ENCODE measurements at regions not wholly inside any gene's neighbourhood (a gene's known extent, or its start where the extent isn't known, plus 50 kb on each side); places are given as distances from the start of the nearest gene placed in this dataset.

DNA sequence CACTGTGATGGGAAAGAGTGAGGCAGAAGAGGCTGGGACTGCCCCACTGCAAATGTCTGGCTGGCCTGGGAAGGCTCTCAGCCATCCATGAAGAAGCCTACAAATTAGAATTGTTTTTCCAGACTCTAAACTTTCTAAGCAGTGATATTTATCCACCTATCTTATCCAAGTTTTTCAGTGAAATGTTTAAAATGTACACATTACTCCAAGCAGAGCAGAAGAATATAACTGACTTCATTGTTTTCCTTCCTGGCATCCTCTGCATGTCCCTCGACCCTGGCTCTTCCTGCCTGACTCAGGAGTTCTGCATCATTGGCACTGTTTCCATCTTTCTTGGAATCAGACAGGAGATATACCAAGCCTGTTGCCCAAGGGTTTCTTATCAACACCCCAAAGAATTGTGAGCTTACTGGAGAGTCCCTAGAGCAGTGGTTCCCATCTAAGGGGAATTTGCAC lies 401.5 kb upstream of the PROK2 start:
- no peak for DNase-seq

DNA sequence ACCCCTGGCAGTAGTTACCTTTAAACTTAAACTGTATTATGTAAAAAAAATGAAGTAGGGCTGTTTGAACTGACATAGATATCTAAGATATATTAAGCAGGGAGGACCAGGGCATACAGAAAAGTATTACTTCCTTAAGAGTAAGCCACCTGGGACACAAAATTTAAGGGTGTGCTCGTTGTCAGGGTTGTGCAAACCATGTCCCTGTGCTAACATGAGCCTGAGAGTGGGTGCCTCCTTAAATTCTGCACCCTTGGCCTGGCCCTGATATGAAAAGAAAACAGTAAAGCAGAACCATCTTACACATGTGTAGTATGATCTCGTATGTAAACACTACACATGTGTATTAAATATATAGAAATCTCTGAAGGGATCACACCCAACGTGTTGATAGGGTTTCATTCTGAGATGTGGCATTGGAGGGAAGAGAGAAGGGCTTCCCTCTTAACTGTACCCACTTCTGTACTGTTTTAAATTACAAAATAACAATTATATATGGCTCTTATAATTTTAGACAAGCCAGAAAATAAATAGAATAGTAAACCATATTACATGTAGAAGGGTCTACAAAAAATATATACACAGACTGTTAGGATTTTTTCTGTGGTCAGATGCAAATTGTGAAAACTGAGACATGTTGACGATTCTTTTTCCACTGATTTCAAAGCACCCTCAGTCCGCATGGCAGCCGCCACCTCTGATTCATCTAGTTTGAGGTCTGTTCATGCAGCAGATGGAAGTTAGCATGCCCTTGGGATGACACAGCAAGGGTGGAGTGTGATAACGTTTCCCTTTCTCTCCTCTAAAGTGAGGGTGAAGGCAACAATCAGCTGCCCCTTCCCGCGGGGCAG lies 400.8 kb upstream of the PROK2 start:
- no peak for DNase-seq

DNA sequence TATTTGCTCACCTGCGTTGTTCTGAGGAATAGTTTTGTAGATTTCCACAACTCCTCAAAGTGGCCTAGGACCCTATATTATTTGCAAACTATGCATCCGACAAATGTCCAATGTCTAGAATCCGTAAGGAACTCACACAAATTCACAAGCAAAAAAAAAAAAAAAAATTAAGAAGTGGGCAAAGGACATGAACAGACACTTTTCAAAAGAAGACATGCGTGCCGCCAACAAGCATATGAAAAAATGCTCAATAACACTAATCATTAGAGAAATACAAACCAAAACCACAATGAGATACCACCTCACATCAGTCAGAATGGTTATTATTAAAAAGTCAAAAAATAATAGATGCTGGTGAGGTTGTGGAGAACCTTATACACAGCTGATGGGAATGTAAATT lies 398.5 kb upstream of the PROK2 start:
- DNase-seq, result no peak

DNA sequence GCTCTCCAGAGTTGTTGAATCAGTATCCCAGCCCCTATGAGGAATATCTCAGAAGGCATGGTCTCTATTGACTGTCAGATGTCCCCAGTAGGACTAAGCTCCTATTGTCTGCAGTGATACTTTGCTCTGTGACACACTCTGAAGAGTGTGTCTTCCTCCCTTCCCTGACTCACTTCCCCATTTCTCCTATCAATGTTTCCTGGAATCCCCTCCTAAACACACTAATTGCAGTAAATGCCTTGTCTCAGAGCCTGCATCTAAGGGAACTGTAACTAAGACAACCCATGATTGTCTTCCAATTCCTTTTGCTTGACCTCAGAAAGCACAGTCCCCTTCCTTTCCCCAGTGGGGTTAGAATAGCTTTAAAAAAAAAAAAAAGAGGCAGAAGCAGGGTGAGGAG lies 397.3 kb upstream of the PROK2 start:
- no peak for DNase-seq

DNA sequence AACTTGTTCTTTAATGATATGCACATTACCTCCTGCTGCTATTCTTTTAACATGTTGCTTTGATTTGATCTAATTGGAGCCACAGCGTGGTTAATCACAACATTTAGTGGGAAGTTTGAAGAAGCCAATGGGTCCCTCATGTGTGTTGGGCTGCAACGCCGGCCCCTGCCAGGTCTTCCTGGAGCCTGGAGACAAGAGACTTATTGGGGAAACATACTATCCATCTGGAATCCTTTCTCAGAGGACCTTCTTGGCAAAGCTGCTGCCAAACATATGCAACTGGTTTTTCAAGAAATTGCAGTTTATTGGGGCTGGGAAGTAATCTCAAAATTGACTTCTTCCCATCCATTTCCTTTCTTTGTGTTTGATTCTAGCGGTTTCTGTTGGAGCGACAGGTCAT lies 396.3 kb upstream of the PROK2 start:
- DNase-seq, result no peak

DNA sequence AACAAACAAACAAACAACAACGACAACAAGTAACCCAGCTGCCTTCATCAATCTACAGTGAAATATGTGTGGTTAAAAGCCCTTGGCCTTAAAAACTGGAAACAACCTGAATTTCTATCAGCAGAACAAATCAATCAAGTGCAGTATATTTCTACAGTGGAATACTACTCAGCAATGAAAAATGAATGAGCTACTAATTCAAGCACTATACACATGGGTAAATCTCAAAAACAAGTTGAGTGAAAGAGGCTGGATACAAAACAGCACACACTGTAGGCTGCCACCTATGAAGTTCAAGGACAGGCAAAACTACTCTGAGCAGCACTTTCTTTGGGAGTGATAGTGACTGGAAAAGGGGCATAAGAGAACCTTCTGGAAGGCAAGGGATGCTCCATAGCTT lies 395.5 kb upstream of the PROK2 start:
- no peak for DNase-seq

DNA sequence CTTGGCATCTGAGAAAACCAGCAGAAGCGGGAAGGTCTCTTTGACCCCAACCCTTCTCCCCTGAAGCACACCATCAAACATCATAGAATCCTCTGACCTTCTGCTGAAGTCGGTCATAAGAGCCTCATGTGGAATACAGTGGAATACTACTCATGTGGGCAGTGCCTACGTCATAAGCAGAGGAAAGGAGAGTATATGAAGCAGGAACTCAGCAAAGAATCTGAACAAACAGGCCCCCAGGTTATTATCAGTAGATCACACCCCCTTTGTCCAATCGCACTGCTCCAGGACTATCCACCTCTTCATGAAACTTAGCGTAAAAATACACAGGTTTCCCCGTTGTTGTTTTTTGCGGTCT lies 394.1 kb upstream of the PROK2 start:
- DNase-seq, result no peak

DNA sequence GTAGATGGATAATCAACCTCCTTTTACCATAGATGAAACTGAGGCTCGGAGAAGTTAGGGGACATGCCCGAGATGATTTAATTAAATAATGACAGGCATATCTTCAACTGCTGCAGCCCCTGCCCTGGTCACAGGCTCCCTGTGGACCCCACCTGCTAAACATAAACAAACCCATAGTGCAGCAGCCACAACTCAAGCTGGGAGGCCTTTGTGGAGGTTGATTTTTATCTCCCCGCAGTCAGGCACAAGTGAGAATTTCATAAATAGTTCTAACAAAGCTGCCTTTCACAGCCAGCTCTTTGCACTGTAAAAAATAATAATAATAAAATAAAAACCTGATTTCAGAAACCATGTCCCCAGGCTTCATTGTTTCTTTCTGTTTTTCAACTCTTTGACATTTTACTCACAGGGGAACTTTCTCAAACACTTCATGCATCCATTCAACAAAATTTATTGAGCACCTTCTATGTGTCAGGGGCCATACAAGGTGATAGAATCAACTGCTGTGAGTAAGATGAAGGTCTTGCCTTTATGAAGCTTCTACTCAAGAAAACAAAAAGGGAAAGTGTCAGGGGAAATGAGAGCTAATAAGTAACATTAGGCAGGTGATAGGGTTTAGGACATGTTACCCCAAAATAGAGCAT lies 393.6 kb upstream of the PROK2 start:
- DNase-seq, result no peak

DNA sequence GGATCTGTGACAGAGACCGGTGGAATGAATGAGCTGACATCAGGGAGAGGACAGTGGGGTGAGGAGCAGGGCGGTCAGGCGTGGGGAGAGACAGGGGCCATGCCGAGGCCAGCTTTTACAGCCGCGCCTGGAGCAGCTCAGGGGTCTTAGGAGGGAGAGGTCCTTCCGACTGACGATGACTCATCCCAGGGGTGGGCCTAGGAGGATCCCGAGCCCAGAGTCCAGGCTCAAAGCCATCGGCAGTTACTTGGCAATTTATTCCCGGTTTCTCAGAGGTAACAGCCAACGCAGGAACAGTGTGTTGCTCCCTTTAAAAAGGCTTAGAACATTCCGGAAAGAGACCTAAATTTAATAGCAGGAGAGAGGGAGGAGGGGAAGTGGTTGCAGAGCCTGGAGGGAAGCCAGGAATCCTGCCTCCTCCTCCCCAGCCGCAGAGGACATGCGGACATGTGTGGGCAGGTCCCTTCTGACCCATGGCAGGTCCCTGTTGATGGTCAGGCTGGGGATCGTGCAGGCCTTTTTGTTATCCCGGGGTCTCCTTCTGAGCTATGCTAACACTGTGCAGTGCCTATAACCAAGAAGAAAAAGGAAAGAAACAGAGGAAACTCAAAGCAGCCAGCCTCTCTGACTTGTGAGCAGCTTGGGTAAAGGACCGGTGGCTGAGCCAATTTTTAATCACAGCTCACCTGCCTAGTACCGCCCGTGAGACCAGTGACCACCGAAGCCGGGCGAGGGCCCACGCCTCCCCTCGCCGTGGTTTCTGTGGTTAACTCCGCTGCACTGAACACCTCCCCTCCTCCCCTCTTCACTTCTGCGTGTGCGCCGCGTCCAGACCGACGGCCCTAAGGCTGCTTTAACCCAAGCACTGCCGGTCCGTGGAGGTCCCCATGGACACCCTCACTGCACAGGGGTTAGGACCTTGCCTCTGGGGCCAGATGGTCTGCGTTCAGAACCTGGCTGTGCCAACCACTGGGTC lies 392.4 kb upstream of the PROK2 start:
- no peak for DNase-seq

DNA sequence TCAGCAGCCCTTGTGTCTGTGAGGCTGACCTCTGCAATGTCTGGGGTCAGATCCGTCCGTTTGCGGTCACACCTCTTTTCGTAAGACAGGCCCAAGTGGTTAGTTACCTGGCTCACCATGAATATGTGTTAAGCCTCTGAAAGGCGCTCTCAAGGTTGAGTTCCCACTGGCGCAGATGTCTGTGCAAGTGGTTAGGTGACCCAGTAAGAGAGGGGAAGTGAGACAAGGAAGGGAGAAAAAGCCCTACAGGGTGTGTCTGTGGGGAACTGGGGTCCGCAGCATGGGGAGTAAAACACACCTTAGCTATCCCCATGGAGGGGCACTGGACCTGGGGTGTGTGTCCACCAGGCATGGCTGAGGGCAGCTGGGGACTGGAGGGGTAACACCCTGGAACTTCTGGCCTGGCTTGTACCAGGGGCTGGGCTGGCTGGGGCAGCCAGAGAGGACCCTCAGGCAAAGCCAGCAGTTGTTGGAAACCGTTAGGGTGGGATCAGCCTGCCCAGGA lies 391.6 kb upstream of the PROK2 start:
- DNase-seq, result no peak

DNA sequence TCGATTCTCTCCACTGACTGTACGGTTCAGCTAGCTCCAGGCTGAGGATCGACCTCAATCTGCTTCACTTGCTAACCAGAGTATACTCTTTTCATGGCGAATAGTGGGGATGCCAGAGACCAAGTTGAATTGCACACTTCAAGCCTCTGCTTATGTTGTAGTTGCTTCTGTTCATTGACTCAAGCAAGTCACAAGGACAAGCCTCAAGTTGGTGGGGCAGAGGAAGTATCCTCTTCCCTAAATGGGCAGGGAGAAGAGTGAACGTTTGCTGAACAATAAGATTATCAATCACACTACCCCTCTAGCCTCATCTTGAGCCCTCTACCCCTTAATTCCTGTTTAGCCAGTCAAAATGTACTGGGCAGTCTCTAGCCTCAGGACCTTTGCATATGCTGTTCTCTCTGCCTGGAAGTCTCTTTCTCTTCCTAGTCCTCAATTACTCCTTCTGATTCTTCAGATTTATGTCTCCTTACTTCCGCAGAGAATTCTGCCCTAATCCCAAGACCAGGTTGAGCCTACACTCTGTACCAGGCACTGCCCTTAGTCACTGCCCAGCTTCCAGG lies 390.4 kb upstream of the PROK2 start:
- DNase-seq, result no peak

DNA sequence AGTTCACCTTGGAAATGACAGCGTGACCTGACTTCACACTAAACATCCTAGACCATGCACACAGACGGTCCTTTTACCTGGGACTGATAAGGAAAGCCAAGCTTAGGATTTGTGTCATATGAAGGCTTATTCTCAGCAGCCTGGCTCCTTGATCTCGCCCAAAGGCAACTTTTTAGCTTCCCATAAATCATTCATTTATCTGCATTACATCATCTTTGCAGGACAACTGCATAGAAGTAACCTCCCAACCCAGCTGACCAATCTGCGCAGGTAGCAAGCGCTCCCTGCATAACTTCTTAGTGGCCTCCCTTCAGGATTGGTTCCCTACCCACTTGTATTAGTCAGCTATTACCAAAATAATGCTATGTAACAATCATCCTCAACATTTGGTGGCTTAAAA lies 389.9 kb upstream of the PROK2 start:
- no peak for DNase-seq

DNA sequence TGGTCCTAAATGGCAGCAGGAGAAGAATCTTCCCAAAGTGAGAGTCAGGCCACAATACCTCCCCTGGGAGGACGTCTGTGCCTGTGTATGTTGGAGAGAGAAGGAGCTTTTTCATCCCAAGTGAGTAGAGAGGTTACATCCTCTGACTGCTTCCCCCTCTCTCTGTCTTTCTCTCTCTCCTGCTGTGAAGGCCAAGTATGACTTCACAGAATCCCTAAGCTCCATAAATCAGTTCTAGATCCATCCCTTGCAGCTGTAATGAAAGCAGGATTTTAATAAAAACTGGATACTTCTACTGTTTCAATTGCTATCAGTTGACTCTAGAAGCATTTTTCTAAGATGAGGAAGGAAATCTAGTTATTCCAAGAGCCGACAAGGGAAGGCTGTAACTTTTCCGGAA lies 389.1 kb upstream of the PROK2 start:
- DNase-seq, result no peak

DNA sequence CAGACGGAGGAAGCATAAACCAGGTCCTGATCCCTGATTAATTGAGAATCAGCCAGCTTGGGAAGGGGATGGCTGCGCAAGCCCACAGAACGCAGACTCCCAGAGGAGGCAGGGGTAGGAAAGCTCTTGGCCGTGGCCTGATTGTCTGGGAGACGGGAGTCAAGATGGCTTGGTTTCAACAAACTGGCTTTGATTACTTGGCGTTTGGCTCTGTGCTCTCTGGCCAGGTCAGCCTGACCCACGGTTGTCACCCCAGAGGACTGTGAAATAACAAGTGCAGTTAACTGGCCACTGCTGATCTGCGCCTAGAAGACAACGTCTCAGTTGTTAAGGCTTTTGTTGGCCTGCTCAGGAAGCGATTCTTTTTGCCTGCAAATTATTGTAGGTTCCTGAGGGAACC lies 387.0 kb upstream of the PROK2 start:
- no peak for DNase-seq

DNA sequence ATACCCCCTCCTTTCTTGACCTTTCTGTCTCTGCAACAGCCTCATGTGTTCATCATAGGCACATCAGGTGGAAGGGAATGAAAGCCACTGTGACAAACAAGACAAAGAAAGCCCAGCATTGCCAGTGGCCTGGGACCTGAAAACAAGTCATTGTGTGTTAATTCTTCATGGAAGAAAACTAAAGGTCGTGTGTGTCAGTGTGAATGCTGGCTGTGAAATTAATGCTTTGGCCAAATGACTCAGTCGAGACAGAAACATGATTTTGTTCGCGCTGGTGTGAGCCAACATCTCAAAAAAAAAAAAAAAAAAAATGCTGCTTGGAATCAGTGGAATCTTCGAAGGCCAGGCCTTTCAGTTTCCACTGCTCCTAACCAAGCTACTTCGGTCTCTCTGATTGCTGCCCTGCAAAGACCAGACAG lies 386.5 kb upstream of the PROK2 start:
- no peak for DNase-seq

DNA sequence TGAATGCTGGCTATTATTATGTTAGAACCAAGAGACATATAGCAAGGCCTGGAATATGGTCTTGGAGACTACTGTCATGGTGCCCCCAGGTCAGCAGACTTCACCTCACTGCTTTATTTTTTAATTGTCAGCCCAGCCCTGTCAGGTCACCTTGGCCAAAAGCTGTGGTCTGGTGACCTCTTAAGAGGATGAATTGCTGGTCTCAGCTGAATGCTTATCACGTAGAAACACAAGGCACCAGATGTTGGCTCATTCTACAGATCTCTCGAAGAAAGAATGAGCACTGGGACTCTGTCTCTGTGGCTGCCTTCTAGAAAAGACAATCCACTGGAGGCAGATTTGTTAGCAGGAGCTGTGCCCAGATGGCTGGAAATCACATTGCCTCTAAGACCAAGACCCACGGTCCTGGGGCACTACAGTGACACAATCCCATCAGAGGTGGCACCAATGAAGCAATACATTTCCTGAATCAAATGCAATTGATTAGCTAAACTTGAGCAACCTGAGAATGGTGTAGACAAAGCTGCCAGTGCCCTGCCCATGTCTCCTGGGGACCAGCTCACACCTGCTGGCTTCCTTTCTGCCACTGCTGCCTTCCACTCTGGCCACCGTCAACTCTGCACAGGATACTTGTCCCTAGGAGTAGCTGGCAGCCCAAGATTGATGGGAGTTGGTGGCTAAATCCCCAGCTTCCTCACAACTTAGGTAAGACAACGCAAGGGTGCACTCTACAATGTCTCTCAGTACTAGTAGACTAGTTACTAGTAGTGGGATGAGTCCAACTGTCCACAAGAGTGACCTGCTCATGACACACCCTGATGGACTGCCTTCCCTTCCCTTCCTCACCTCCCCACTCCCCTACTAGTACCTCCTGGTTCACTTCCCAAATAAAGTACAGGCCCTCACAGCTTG lies 384.9 kb upstream of the PROK2 start:
- no peak for DNase-seq

DNA sequence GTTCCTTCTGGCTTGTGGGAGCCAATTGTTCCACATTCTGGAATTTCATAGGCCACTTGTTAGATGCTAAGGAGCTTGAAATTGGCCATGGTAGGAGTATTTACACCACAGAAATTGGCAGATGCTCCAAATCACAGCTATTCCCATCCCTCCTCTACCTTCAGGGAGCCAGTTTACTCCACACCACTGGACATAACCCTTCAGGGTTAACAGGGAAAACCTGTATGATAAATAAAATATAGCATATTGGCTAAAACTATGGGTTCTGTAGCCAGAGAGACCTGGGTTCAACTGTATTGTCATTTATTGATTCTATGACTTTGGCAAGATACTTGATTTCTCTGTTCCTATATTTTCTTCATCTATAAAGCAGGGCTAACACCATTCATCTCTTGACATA lies 384.2 kb upstream of the PROK2 start:
- DNase-seq, result no peak

DNA sequence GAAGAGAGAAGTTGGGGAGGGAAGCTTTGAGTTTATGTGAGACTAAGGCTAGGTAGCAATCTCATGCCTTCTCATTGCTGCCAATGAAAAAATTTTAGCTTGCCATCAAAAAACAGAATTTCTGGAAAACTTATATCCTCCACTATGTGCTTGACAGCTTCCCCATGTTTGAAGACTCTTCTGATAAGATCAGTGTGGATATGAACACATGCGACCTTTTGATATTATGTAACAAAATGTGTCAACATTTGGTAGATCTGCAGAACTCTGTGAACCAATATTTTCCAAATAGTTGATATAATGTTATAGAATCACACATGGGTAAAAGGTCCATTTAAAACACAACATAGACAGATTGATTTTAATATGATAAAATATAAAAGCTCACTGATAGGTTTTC lies 380.9 kb upstream of the PROK2 start:
- DNase-seq, result no peak

DNA sequence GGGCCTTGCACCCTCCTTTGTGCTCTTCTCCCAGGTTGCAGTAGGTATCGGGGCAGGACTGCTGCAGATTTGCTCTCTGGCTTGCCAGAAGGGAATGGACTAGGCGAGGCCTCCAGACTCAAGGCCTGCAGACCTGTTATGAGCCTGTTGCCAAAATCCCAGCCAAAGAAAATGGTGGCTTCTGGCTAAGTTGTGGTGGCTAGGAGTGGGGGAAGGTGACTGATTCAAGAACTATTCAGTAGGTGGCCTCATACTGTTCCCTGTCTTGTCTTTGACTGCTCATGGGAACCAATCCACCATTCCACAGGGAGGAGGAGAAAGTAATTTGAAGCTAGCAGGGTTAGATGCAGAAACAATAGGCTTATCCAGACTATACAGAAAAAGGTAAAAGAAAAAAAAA lies 380.4 kb upstream of the PROK2 start:
- no peak for DNase-seq

DNA sequence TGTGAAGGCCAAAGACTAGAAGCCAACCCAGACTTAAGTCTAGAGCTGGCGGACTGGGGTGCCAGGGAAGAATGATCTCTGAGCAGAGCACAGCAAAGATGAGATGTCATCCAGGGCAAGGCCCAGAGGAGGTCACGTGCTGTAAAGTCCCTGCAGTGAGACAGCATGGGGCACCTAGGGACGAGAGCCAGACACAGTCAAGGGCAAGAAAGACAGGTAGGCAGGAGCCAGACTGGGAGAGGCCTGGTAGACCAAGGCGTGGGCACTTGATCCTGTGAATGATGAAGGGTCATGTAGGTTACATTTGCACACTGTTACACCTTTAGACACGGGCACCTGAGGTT lies 379.7 kb upstream of the PROK2 start:
- no peak for DNase-seq

DNA sequence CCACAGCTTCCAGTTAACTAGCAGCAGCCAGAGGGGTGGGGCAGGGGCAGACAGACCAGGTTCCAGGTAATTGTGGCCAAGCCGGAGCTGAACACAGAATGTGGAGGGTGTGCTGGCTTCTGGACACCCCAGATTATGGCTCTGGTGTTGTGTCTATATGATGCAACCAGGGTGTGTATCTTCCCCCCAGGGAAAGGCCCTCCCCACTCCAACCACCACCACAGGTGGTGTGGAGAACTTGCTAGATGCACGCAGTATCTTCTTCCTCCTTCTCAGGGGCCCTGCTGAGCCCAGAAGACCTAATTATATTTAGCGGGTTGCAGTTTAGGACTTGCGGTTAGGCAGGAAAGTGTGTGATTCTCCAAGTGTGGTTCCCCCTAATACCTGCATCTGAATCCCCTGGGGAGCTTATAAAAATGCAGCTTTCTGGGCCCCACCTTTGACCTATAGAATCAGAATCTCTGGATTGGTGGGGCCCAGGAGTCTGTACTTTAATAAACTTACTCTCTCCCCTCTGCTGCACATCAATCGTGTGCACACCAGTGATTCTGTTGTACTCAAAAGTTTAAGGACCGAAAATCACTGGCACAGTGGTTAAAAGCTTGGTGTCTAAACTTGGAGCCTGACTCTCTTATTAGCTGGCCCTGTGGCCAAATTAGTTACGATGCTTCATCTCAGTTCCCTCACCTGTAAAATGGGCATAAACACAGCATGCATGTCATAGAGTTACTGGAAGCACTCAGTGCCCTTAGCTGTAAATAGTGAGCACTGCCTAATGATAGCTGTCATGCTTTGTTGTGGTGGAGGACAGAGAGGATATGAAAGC lies 379.1 kb upstream of the PROK2 start:
- DNase-seq, result no peak

Data from NCI-H2107 (cell line).